ENCODE measurements at regions not wholly inside any gene's neighbourhood (a gene's known extent, or its start where the extent isn't known, plus 50 kb on each side); places are given as distances from the start of the nearest gene placed in this dataset.

- no peak for DNase-seq
Observed at GRCh38 chr5:97851036-97851435, 668.0 kb upstream of the RIOK2 start.

DNA sequence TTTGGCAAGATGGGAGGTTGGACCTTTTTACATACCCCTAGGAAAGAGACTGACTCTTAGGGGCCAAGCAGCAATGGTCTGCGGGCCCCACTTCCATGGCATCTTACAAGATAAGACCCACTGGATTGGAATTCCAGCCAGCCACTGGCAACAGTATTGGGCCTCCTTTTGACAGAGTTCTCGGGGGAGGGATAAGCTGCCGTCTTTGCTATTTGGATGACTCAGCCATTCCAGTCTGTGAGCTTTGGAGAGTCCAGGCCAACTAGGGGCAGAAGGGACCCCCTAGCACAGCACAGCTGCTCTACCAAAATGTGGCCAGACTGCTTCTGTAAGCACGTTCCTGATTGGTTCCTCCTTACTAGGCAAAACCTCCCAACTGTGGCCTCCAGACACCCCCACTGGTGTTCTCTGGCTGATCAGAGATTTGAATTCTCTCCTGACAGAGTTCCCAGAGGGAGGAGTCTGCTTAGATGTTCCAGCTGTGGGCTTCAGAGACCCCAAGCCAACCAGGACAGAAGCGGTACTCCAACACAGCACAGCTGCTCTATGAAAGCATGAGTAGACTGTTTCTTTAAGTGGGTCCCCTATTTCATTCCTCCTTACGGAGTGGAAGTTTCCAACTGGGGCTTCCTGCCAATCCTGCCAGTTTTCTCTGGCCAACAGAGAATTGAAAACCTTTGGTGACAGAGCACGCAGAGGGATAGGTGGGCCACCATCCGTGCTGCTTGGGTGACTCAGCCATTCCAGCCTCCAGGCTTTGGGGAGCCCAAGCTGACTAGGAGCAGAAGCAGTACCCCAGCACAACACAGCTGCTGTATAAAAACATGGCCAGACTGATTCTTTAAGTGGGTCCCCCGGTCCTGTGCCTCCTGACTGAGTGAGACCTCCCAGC lies 672.1 kb upstream of the RIOK2 start:
- DNase-seq, result peak; percentile 79

- DNase-seq, result peak; percentile 23
Observed at GRCh38 chr5:97874491-97874890, 691.4 kb upstream of the RIOK2 start.

- no peak for DNase-seq
Observed at GRCh38 chr5:97876272-97876671, 693.2 kb upstream of the RIOK2 start.

DNA sequence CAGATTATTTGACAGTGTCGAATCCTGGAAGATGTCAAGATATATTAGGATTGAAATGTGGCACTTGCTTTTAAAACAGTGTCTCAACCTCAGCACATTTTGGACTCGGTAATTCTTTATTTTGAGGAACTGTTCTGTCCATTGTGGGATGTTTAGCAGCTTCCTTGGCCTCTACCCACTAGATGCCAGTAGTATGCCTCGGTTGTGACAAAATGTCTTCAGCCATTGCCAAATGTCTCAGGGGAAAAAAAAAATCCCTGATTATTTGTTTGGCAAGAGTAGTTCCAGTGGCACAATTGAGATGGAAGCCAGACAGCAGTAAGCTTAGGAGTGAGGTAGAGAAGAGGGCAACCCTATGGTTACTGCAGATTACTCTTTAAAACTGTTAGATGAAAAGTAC lies 694.5 kb upstream of the RIOK2 start:
- no peak for DNase-seq

GRCh38 chr5:97888439-97888838 lies 705.4 kb upstream of the RIOK2 start:
- no peak for DNase-seq

DNA sequence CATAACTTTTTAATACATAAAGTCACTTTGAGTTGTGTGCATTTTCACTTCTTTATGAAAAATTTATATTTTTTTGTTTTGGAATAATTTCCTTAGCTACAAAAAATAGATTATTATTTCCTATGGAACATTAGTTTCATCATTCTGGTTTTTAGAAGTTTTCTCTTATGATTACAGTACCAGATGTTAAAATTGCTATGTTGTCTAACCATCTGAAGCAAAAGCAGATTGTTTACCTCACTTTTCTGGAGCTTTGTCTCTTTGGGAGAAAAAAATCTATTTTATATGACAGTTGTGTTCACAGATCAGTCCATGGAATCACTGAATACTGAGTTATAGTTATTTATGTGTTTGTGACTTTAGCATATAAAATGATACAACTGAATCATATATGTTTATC lies 708.9 kb upstream of the RIOK2 start:
- DNase-seq, result no peak

DNA sequence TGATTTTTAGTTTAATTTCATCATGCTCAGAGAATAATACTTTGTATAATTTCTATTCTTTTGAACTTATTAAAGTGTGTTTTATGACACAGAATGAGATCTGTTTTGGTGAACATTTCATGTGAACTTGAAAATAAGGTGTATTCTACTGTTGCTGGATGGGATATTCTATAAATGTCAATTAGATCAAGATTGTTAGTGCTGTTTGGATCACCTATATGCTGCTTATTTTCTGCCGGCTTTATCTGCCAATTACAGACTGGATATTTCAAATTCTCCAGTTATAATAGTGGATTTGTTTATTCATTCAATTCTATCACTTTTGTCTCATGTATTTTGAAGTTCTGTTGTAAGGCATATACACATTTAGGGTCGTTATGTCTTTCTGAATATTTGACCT lies 720.7 kb upstream of the RIOK2 start:
- DNase-seq, result no peak

- no peak for DNase-seq
Observed at GRCh38 chr5:97906135-97906534, 723.1 kb upstream of the RIOK2 start.

DNA sequence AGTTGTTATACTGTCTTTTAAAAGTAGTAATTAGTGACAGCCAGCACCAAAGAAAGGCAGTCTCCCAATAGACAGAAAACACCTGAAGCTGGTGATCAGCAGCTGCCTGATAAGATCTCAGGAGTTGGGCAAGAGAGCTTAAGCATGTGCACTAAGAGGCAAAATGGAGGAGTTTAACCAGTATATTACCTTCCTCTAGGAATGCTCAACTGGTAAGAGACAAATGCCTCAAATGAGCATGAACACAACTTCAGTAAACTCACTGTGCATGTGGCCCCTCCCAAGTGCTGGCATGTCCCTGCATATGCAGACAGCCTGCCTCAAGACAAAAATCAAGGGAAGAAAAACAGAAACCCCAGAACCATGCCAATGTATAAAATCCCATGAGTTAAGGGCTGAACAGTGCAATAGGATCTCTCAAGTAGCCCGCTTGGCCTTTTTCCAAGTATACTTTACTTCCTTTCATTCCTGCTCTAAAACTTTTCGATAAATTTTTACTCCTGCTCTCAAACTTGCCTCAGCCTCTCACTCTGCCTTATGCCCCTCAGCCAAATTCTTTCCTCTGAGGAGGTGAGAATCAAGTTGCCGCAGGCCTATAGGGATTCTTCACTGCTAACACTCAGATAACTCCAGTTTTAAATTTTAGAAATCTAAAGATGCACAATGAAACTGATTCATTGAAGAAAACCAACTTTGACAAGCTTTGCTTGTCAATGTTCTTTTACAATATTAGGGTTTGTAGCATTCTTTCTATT lies 724.8 kb upstream of the RIOK2 start:
- no peak for DNase-seq

DNA sequence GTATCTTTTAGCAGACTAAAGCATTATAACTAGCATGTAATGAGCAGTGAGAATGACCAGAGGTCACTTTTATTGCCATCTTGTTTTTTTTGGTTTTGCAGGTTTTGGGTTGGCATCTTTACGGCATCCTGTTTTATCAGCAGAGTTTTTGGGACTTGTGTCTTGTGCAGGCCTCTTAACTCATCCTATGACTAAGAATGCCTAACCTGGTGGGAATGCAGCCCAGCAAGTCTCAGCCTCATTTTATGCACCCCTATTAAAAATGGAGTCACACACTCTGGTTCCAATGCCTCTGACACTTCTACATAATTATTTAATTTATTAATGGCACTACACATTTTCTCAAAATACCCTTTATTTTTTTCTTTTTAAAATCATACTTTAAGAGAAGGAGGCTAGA lies 726.5 kb upstream of the RIOK2 start:
- DNase-seq, result no peak

- DNase-seq, result no peak
Observed at GRCh38 chr5:97914483-97914882, 731.4 kb upstream of the RIOK2 start.

DNA sequence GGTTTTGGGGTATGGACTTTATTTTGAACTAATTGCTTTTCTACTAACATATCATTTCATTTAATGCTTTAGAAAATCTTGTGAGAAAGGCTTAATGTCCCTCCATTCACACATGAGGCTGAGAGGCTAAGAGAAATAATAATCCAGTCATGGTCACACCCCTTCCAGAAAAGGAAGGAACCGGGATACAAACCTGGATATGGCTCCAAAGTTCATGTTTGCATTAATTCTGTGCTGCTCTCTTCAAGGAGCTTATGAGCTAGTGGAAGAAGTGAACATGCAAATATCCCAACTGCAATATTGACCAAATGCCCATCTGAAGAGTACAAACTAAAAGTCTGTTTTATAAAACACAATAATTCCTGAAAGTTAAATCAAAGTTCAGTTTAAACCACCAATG lies 732.1 kb upstream of the RIOK2 start:
- no peak for DNase-seq

DNA sequence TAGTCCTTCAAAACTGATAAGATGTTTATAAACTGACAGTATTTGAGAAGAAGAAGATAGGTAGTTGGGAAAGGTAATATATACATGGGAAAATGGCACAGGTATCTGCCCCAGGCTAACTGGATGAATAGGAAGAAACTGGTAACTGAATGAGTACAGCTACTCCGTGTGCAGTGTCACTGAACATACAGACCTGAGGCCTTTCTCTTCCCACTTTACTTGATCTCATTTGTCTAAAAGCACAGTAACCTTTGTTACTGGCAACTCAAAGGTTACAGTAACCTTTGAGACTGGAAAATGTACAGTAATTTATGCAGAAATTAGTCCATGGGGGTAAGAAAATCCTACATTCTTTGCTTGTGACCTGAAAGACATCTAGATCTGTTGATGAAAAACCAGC lies 735.0 kb upstream of the RIOK2 start:
- DNase-seq, result no peak

GRCh38 chr5:97918620-97919019 lies 735.6 kb upstream of the RIOK2 start:
- no peak for DNase-seq

DNA sequence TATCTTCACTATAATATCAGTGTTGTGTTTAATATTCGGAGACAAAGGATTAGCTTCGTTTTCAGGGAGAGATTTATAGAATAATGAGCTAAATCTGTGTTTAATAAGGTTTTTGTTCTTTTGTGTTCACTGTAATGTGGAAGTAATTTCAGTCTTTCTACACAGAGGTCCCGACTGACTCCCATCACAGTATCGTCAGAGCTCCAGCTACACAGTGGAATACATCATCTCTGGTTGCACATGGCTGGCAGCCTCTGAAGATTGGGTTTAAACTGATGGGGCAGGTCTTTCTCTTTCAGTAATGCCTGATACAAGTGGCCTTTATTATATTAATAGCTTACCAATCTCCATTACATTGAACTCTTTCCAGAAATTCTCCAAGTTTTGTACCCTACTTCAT lies 736.7 kb upstream of the RIOK2 start:
- DNase-seq, result no peak

- DNase-seq, result no peak
Observed at GRCh38 chr5:97922776-97923175, 739.7 kb upstream of the RIOK2 start.

DNA sequence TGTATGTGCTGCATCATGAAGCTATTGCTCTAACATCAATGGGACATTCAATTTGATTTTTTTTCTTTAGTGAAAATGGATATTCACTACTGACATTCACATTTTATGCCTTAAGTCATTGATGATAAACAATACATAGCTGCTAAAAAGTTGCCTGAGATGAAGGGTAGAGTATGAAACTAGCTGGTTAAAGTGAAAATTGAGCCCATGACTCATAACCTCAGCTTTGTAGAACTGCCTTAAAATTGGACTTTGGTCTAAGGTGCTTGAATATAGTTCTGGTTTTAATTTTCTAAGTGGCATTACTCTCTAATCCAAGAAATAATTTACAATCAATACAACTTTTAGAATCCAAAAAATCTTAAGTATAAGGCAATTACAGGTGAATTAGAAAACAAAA lies 740.4 kb upstream of the RIOK2 start:
- no peak for DNase-seq

GRCh38 chr5:97923997-97924396 lies 741.0 kb upstream of the RIOK2 start:
- no peak for DNase-seq

- DNase-seq, result peak; percentile 45
Observed at GRCh38 chr5:97929383-97929782, 746.3 kb upstream of the RIOK2 start.

DNA sequence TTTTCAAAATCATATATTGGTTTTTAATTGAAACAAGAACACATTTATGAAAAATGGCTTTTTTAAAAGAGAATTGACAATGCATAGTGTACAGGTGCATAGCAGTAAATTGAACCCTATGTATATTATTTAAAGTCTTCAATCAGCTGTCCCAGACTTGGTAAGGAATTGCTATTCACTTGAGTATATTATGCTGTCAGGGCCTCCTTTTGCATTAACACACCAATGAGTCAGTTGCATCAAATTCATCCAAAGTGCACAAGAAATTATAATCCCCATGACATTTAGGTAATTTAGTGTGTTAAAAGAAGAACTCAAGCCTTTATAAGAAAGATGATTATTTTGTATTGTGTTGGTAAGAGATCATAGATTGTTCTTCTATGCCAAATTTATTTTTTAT lies 748.8 kb upstream of the RIOK2 start:
- DNase-seq, result no peak

DNA sequence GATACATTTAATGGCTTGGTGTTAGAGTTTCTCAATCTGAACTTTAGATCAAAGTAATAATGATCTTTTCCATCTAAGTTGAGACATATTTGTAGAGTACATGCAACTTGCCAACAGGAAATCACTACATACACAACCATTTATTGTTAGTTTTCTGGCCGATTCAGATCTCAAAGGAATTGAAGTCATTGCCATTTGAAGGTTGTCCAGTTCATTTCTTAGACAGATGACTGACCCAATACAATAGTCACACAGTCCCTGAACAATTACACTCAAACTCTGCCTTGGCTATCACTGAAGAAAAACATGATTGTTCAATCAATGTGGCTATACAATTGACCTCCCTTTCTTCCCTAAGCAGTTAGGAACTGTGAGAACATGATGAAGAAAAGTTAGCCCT lies 753.2 kb upstream of the RIOK2 start:
- no peak for DNase-seq

- DNase-seq, result no peak
Observed at GRCh38 chr5:97937846-97938245, 754.8 kb upstream of the RIOK2 start.

DNA sequence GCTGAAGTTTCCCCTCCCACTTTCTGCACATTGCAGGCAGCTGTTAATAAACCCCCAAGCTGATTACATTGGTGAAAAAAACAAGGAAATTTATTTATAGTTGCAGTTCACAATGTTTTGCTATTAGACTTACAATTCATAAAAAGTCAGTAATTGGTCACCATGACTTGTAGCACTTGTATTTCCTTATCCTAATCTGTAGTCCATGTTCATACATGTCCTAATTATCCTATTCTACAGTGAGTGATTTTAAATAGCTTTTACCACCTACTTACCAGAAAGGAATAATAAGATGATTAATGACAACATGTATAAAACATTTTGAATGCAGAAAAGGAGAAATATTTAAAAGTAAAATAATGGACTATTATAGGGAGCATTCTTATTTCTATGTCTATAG lies 760.0 kb upstream of the RIOK2 start:
- no peak for DNase-seq

Data from fibroblast of skin of back (primary cell).